ENCODE measurements at regions not wholly inside any gene's neighbourhood (a gene's known extent, or its start where the extent isn't known, plus 50 kb on each side); places are given as distances from the start of the nearest gene placed in this dataset.

- Histone ChIP-seq H3K23me2 (ENCODE audit: insufficient read length, low read depth, low read length, poor library complexity, severe bottlenecking) (no peaks in the 10 kb centered on the region), H3K9ac (ENCODE audit: extremely low read depth, insufficient read length, low read length) (no peak overlapping the region), H3K27ac (ENCODE audit: insufficient read length, low read depth, low read length) (no peak overlapping the region), H4K20me1 (ENCODE audit: control insufficient read depth, insufficient read depth, insufficient read length) (no peaks in the 10 kb centered on the region), H3K4ac (ENCODE audit: low read depth, low read length) (no peak overlapping the region), H2BK15ac (ENCODE audit: low read depth, low read length) (no peak overlapping the region), H3K79me2 (ENCODE audit: insufficient read depth, low read length) (no peaks in the 10 kb centered on the region), H3K56ac (ENCODE audit: insufficient read length, low read depth, low read length) (no peak overlapping the region), H2BK5ac (ENCODE audit: insufficient read length, low read length) (no peak overlapping the region), H3K14ac (ENCODE audit: insufficient read depth, low read length) (no peak overlapping the region), H2BK120ac (ENCODE audit: low read depth, low read length, poor library complexity, severe bottlenecking) (no peak overlapping the region), H3K23ac (ENCODE audit: insufficient read length, low read depth, low read length) (no peak overlapping the region), H3K9me3 (ENCODE audit: control insufficient read depth, low read depth, low read length) (no peaks in the 10 kb centered on the region), H4K8ac (replicated peaks; ENCODE audit: insufficient read length, low read depth, low read length) (no peak overlapping the region), H2AK5ac (ENCODE audit: insufficient read length, low read length) (no peak overlapping the region), H3T11ph (ENCODE audit: low read length) (no peak overlapping the region), H2AFZ (ENCODE audit: low read length) (no peak overlapping the region), H3K4me2 (ENCODE audit: insufficient read depth, insufficient read length, low read length) (no peak overlapping the region), H3K4me1 (ENCODE audit: insufficient read depth, low read length) (peaks cover 2% of the 10 kb centered on the region; the same call in 1 of the 2 replicates), H3K79me1 (ENCODE audit: insufficient read depth, low read depth, low read length, poor library complexity, severe bottlenecking) (no peaks in the 10 kb centered on the region), H4K5ac (ENCODE audit: insufficient read length, low read depth, low read length) (no peak overlapping the region), H3K27me3 (ENCODE audit: insufficient read depth, low read length) (no peaks in the 10 kb centered on the region), H2BK12ac (ENCODE audit: insufficient read length, low read depth, low read length) (no peak overlapping the region), H2BK20ac (ENCODE audit: low read depth, low read length, poor library complexity, severe bottlenecking) (no peak overlapping the region), H4K91ac (ENCODE audit: insufficient read length, low read depth, low read length) (no peak overlapping the region), H3K18ac (ENCODE audit: insufficient read length, low read depth, low read length) (no peak overlapping the region)
- WGBS (ENCODE audit: extremely low coverage, insufficient read length, low lambda C conversion rate), result no CpG with 5 or more reads among the region's 2 CpGs
- H3K4me3 Mint-ChIP-seq, result no peak overlapping the region
- H3K27me3 Mint-ChIP-seq (ENCODE audit: low read depth), result peaks cover 20% of the 10 kb centered on the region
- H3K36me3 Mint-ChIP-seq (ENCODE audit: insufficient read depth in 1 of 3, low read depth in 3 of 3), result peaks cover 3 to 18% (median 6%) of the 10 kb centered on the region in 3 experiments; a peak in 5 of 7 replicates
- TF ChIP-seq CTCF (conservative IDR thresholded peaks at IDR 0.05), result no peak
- no peak for DNase-seq
- no peak overlapping the region for H3K27ac Mint-ChIP-seq
- H3K4me1 Mint-ChIP-seq, result peaks cover 8 to 11% of the 10 kb centered on the region in 2 experiments
- H3K9me3 Mint-ChIP-seq, result peaks cover 0 to 7% of the 10 kb centered on the region in 2 experiments; a peak in 3 of 5 replicates
Measured at GRCh38 chr13:43979492-43979891, 99.8 kb downstream of the LACC1 start.

All from H9 (cell line).